ENCODE measurements at regions not wholly inside any gene's neighbourhood (a gene's known extent, or its start where the extent isn't known, plus 50 kb on each side); places are given as distances from the start of the nearest gene placed in this dataset.
A peak's percentile ranks its signal among the peaks of the same experiment; 100 is the strongest.
"Not testable (repeated sequence)": the region's sequence is repeated elsewhere in the genome, so short reads cannot be mapped to it uniquely, and the experiment has no call there.

DNA sequence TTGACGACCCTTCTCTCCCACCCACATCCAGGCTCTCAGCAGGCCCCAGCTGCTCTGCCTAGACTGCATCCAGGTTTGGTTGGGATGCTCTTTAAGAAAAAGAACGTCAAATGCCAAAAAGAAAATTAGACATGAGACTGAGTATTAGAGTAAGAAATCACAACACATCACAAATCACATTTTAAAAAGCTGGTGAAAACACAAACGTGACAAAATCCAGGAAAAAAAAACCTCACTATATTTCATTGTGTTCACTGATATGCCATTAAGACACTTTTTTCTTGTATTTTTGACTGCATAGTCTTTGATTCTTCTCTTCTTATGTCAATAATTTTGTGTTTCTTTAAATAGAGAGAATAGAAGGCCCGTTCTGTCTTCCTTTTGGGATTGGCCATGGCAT, 243.7 kb downstream of the TLE3 start:
- no peak for DNase-seq

DNA sequence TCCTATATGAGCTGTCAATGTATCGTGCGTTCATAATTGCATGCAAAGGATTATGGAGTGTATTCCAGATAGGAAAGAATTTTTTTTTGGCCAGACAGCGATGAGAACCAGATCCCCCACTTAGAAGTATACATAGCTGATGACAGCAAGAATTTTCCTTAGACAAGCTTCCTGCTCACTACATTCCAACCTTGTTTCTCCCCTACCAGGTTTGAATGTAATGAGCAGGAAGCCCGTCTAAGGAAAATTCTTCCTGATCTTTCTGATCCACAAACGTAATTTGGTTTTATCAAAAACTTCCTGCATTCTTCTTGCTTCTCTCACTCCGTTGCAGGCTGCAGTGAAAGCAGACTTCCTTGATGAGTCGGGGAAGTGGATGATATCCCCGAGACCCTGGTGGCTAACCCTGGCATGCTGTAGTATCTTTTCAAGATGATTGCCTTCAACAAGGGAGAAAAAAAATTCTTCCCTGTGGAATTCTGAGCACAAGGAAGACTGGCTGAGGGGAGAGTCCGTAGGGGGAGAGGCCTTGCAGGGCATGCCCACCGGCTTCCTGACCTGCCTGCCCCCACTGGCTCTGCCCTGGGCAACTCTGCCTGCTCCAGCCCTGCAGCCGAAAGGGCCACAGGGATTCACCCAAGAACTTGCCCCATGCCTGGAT, 243.1 kb downstream of the TLE3 start:
- DNase-seq, result no peak

GRCh38 chr15:69855258-69856000, 242.3 kb downstream of the TLE3 start:
- DNase-seq, result no peak

DNA sequence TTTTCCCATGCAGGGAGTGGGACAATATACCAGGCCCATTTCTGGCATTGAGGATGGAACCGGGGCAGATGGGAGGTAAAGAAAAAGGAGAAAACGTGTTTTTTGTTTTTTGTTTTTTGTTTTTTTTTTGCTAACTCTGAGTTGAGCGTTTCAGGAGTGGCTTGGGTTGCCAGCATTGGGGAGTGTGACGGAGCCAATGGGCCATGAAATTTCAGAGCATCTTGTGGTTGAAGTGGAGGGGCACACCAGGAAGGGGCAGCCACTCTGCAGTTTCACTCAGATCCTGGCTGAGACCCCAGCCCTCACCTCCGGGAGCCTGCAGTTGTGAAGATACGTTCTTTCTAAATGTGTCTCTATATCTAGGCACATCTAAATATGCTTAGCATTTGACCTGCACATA, 240.5 kb downstream of the TLE3 start:
- peak; percentile 2 for DNase-seq

- no peak for DNase-seq
These were observed 239.9 kb downstream of the TLE3 start for GRCh38 chr15:69857686-69858391.

- DNase-seq, result no peak
These were observed 239.3 kb downstream of the TLE3 start for GRCh38 chr15:69858456-69858855.

- DNase-seq, result no peak
These were observed 237.9 kb downstream of the TLE3 start for GRCh38 chr15:69859866-69860265.

- DNase-seq, result no peak
These were observed 237.4 kb downstream of the TLE3 start for GRCh38 chr15:69860321-69860720.

GRCh38 chr15:69860921-69861320, 236.8 kb downstream of the TLE3 start:
- no peak for DNase-seq

GRCh38 chr15:69861331-69862171, 236.2 kb downstream of the TLE3 start:
- no peak for DNase-seq

- no peak for DNase-seq
These were observed 235.2 kb downstream of the TLE3 start for GRCh38 chr15:69862540-69862939.

DNA sequence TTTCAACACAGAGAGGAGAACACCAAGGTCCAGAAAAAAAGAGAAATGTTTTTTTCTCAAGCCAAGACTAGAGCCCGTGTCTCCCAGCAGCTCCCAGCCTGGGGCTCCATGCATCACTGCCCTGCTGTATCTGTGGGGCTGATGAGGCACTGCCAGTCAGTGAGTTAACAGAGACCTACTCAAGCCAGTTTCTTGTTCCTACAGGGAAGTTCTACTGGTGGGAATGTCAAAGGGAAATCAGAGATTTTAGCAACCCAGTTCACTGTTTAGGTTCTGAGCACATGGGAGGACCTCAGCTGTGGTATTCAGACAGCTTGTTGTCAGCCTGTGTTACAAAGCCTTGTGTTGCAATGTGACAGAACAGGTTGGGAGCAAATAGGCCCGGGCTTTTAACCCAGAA, 234.3 kb downstream of the TLE3 start:
- DNase-seq, result no peak

DNA sequence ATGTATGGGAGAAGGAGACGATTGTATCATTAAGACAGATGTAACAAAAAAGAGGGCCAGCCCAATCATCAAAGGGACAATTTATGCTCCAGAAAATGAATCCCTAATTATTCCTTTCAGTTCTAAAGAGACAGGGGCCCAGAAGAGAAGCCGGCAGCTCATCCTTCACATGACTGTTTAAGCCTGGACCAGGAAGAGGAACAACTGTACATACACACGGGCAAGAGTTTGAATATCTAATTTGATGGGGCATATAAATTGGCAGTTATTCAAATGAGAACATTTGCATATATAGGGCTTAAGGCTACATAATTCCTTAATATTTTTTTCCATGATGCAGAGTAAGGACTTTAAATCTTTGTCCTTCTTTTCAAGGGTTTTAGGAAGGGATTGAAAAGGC, 232.3 kb downstream of the TLE3 start:
- DNase-seq, result no peak

DNA sequence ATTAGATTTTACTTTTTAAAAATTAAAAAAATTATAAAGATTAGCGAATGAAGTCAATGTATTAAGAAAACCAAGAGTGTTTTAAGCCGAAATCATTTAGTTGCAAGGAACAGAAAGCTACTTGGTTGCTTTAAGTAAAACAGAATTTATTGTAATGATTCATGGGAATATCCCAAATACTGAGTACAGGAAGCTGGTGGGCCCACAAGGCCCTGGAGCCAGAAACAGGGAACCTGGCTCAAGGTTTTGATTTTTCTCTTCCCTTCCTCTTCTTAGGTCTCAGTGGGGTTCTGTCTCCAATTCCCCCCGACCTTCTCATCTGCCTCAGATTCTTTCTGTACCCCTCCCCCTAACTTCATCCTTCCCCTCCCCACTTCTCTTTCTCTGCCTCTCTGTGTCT, 229.0 kb downstream of the TLE3 start:
- no peak for DNase-seq

DNA sequence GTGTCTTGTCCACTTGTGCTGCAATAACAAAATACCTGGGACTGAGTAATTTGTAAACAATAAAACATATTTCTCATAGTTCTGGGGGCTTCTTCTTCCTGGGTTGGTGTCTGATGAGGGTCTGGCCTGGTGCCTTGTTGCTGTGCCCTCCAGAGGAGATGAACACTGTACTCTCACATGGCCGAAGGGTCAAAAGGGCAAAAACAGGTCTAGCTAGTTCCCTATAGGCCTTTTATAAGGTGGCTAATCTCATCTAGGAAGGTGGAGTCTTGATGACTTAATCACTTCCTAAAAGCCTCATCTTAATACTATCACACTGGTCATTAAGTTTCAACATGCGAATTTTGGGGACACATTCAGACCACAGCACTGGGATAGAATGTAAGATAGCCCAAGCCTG, 228.4 kb downstream of the TLE3 start:
- DNase-seq, result no peak

DNA sequence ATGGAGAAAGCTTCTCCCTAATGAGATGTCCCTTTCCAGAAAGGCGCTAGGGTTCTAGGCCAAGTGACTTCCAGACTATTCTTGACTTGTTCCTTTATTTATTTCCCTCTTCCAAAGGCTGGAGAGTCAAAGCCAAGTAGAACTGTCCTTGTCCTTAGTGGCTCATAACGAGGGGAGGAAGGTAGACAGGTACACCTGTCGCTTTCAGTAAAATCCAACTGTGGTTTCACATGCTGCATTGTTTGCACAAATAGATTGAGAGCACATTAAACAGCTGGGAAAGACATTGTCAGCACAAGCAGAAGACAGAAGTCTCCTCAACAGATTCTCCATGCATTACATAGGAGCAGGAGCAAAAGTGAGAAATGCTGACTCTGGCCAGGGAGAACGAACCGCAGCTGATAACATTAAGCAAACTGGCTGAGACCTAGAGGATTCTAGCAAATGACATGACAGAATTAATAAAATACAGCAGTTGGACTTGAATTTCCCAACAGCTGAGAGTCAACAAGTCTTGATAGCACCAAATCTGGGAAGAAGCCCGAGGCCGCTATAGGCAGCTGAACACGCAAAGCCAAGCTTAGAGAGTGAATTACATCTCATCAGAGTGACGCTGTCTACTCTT, 227.7 kb downstream of the TLE3 start:
- DNase-seq, result no peak

DNA sequence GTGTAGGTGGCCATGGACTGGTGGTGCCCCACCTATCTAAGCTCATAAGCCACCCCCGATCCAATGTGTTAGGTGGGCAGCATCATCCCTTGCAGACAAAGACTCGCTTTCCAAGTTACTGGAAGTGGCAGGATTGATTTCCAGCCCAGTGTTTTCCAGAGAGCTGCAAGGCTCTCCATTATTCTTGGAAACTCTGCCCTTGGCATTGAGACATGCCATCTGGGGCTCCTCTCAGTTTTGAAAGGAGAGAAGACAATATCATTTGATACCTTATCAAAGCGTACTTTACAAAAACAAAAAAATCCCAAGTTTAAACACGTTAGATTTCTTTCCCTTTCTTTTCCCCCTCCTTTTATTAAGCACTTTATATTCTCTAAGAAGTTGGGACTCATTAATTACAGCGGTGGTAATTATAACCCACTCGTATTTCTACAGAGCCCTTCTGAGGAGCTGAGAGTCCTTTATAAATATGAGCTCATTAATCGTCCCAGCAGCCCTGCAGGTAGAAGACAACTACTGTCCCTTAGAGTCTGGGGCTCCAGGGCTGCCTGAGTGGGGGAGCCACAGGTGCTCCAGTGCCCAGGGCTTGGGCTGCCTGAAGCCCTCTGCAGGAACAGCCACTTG, 226.1 kb downstream of the TLE3 start:
- peak; percentile 15 for DNase-seq

DNA sequence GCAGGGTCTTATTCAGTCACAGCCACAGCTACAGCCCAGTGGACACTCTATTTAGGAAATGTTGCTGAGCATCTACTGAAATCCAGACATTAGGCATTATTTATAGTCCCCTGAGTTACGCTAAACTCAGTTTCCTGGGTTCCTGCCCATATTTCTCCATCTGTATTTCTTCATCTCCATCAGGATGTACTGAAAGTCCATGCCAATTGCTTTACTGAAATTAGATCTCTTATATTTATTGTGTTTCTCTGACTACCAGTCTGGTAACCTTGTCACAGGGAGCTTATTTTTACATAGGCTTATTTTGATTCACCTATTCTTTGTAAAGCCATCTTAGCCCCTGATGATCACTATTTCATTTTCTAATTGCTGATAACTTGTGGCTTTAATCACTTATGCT, 223.9 kb downstream of the TLE3 start:
- no peak for DNase-seq

DNA sequence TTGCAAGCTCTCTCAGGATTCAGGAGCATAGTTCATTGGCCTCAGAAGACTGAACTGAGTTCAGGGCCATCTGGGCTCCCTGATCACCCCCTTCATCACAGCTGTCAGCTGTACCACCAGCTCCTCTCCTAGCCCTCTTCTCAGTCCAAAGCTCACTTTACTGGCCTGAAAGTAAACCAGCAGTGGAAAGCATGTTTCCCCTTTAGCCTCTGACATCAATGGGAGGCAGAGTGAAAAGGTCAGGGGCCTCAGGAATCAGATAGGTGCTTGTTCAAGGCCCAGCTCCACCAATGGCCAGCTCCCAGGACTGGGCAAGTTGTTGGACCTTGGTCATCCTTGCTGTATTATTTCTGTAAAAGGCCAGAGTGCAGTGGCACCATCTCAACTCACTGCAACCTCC, 223.4 kb downstream of the TLE3 start:
- no peak for DNase-seq

GRCh38 chr15:69876064-69876940, 221.4 kb downstream of the TLE3 start:
- DNase-seq, result no peak

DNA sequence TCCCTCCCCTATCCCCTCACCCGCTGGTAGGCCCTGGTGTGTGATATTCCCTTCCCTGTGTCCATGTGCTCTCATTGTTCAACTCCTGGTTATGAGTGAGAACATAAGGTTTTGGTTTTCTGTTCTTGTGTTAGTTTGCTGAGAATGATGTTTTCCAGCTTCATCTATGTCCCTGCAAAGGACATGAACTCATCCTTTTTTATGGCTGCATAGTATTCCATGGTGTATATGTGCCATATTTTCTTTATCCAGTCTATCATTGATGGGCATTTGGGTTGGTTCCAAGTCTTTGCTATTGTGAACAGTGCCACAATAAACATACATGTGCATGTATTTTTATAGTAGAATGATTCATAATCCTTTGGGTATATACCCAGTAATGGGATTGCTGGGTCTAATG, 217.8 kb downstream of the TLE3 start:
- not testable (repeated sequence) for DNase-seq

Data from DMS79 treated with DMSO at 0.1 percent for 48 hours (cell line).